GM18505 (cell line): ENCODE measurements at regions not wholly inside any gene's neighbourhood (a gene's known extent, or its start where the extent isn't known, plus 50 kb on each side); places are given as distances from the start of the nearest gene placed in this dataset.
"Not testable (repeated sequence)": the region's sequence is repeated elsewhere in the genome, so short reads cannot be mapped to it uniquely, and the experiment has no call there.

ENCODE experiments used
- ATAC-seq: cut with Tn5 transposase; IDR thresholded peaks from one replicate; pipeline ENCODE4 v1.9.1; 2021; ENCODE audit not compliant: unreplicated experiment
- POLR2A ChIP-seq: IDR thresholded peaks from 4 replicates; pipeline ENCODE4 v1.6.1; 2011; ENCODE audit warnings: borderline replicate concordance; ENCODE audit not compliant: insufficient read depth, insufficient read length; ENCODE audit errors: extremely low read depth

DNA sequence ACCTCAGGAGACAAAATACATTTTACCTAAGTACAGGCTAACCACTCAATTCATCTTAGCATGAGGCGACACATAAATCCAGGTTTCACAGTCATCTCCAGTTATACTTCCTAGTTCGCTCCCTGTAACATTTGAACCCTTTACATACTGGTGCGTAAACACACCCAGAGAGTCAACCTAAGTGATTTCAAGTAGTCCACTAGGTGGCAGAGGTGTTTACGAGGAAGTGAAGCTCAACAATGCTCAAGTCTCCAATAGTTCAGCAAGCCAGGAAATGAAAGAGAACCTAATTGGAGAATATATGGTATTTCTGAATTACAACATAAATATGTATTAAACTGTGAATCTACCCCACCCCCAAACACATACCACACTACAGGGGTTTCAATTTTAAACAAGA is 76.3 kb upstream of the ABCB5 start:
- no peak for TF ChIP-seq POLR2A
- ATAC-seq: no peak

DNA sequence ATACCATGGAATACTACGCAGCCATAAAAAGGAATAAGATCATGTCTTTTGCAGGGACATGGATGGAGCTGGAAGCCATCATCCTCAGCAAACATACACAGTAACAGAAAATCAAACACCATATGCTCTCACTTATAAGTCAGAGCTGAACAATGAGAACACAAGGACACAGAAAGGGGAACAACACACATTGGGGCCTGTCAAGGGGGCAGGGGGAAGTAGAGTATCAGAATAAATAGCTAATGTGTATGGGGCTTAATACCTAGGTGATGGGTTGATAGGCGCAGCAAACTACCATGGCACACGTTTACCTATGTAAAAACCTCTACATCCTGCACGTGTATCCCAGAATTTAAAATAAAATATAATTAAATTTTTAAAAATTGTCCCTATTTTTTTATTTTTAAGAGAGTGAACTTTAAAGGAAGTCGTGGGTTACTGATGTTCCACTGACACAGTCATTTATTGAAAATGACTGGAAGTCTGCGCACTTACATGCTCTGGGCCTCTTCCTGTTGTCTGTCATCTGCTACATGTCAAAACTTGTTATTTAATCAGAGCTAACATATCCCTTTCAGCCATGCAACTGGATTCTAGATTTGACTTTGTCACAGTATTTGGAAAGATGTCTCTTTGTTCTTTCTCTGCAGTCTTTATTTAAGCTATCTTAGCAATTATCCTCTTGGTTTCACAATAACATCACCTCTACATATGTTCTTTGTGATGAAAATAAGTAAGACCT is 73.7 kb upstream of the ABCB5 start:
- no peak for TF ChIP-seq POLR2A
- peak; percentile 71 for ATAC-seq

DNA sequence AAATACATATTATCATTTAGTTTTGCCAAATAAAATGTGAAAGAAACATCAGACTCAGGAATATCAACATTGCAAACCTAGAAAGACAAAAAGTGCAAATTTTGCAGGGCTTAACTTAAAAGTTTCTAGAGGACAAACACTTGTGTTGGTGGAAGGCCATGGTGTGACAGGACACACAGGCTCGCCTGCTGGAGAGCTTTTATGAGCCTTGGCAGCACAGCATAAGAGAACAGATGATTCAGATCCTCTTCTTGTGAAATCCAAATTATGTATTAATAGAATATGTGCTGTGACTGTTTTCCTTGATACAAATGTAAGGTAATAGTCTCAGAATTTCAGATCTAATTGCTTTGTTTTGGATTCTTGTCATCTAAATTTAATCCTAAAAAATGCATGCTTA is 72.9 kb upstream of the ABCB5 start:
- no peak for ATAC-seq
- TF ChIP-seq POLR2A: no peak

DNA sequence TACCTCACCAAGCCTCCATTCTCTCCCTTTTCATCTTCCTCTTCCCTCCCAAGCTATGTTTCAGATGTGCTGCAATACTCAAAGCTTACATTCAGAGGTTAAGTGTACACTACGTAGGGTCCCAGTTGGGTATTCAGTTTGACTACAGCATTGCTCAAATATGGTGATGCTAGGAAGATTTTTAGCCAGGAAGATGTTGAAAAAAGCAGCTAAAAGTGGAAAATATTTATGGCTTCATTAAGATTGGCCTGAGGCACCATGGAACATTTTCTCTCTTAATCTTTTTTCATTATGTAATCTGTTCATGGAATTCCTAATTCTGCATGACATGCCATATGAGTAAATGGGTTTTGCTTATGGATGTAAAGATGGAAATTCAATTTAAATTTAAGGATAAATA is 72.0 kb upstream of the ABCB5 start:
- ATAC-seq: no peak
- no peak for TF ChIP-seq POLR2A

DNA sequence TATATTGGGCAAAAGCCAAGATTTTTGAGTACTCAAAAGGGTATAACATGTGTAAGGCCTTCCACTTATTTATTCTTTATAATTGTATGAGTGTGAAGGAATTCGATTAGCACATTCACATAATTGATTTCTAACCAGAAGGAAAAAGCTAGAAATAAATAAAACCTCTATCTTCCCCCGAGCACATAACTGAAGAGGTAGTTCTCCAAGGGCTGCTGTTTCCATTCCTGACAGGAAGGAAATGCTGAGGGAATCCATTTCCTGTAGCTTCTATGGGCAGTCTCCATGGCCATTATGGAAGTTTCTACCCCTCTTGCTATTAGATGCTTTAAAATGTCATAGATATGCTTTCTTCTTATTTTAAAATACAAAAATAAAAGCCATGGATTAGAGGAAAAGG is 70.5 kb upstream of the ABCB5 start:
- ATAC-seq: no peak

DNA sequence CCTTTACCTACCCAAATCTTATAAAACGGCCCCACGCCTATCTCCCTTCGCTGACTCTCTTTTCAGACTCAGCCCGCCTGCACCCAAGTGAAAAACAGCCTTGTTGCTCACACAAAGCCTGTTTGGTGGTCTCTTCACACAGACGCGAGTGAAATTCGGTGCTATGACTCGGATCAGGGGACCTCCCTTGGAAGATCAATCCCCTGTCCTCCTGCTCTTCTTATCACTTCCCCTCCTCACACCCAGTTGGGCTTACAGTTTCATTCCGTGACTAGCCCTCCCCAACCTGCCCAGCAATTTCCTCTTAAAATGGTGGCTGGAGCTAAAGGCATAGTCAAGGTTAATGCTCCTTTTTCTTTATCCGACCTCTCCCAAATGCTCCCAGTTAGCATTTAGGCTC is 68.5 kb upstream of the ABCB5 start:
- ATAC-seq: not testable (repeated sequence)

More for the DNA sequence above, 70.5 kb upstream of the ABCB5 start:
- no peak for TF ChIP-seq POLR2A

DNA sequence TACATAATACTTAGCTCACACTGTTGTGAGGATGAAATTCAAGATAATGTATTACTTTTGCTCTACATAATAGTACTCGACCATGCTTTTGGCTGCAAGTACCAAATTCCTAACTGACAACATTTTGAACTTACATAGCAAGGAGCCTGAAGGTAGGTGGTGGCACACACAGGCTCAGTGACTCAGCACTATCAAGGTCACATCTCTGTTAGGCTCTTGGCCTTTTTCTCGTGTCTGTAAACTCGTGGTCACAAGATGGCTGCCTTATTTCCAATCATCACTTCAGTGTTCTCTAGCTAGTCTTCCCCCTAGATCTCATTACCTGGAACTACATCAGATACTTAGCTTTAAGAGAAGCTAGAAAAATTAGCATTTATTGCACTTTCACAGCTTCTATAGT is 61.4 kb upstream of the ABCB5 start:
- no peak for TF ChIP-seq POLR2A
- no peak for ATAC-seq

DNA sequence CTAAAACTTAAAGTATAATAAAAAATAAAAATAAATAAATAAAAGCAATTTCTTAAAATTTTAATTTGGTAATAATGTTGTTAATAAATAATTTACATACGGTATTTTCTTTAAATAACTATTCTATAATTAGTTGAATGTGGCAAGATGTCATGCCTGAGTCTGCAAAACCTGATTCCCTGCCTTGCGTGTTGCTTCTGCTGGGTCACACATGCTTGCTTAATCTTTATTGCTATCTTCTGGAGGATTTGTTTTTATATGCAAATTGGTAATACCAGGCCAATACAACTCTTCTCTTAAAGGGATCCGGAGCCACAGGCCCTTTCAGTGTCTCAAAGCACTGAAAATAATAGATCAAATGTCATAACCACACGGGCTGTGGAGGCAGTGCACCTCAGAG is 59.4 kb upstream of the ABCB5 start:
- TF ChIP-seq POLR2A: no peak
- no peak for ATAC-seq

DNA sequence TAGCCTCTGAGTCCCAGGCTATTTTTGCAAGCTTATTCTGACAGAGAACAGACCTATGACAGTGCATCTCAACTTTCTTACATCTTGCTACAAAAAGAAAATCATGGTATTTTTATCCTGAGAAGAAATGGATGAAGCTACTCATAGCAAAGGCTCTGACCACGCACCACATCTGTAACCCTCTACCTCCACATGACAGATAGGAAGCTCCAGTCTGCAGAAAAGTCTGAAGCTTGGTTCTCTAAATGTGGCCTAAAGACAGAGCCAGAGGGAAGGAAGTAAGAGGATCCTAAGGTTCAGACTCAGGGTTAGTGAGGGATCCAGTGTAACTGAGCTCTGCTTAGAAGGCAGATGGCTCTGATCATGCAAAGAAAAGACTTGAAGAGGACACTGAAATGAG is 58.4 kb upstream of the ABCB5 start:
- ATAC-seq: no peak
- no peak for TF ChIP-seq POLR2A

DNA sequence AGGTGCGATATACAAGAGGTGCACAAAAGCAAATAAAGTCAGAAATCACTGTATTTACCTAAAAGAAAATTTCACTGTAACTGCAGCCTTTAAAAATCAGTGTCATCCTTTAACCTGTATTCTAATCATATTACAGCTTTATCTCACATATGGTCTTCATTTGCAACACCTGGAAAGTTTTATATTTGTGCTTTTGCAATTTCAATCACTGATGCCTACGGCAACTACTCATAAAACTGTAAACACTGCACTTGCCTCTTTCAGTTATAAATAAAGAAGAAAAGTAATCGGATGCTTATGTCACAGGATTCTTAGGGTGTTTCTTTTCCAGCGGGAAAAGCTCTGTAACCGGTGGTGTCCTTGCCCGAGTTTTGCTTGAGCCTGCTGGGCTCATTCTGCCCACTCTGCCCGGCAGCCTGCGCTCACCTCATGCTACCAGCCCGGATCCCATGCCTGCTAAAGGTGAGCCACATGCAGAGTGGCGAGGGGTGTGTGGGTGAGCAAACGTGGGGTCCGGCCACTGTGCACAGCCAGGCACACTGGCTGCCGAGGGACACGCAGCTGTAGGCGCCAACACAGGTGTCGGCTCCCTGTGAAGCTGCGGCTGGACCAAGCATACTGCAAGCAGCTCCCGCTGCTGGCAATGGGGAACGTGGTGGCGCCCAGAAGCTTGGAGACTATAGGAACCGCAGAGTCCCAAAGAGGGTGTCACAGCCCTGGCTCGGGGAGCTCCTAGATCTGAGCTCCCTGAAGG is 56.3 kb upstream of the ABCB5 start:
- no peak for TF ChIP-seq POLR2A
- ATAC-seq: no peak

DNA sequence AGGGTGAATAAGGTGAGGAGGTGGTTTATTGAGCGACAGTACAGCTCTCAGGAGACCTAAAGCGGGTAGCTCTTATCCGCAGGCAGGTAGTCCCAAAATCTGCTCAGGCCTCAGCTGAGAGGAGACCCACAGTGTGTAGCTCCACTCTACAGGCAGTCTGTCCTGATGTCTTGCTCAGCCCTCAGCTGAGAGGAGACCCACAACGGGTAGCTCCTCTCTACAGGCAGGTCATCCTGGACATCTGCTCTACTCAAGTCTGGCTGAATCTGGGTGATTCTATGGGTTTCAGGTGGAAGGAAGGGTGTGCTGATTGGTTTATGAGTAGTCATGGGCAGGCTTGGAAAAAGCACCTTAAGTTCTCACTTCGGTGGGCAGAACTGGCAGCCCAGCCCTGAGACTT is 55.6 kb upstream of the ABCB5 start:
- ATAC-seq: no peak
- TF ChIP-seq POLR2A: no peak

DNA sequence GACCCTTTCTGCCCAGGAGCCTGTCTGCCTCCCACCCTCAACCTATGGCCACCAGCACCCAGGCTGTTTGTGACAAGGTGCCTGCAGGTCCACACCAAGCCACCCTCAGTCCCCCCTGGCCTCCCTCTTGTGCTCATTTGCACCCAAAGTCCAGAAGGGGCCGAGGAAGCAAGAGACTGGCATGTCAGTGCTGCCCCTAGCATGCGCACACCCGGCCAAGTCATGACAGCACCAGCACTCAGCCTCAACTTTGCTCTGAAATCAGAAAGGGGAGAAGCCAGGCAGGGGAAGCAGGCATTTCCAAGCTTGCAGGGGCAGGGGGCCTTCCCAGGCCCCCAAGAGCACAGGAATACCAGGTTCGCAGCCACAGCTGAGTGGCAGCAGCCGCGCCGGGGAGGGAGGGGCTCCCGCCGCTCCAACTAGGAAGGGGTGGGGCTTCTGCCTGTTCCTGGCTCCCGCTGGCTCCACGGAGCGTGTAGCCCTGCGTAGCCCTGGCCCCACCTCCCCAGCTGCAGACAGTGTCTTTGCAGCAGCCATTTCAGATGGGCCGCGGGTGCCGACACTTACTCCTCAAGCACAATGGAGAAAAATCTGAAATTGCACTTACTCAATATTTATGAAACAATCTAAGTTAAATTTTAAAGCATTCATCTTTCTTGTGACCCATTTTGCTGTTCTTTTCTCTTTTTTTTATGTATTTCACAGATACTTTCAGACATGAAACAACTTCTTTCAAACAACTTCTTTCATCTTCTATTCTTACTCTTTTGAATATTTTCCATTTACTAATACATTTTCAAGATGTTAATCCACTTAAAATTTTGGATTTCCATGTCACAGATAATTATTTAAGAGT is 54.9 kb upstream of the ABCB5 start:
- TF ChIP-seq POLR2A: no peak

DNA sequence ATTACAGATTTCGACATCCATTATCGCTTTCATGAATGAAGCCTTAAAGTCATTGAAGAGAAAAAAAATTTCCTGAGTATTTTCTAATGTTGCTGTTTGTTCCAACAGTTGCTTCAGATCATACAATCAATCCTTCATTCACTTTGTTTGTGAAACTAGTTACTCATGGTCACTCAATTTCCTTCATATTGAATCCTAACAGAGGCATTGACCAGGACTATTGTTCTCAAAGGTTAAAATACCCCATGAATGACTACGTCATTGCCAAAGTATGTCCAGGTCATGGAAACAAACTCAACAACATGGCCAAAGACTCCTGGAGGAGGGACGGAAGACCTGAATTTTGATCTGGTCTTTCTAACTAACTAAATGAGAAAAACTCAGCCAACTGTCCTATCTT is 54.0 kb upstream of the ABCB5 start:
- TF ChIP-seq POLR2A: no peak
- ATAC-seq: no peak

More for the DNA sequence above, 54.9 kb upstream of the ABCB5 start:
- ATAC-seq: no peak
